Epidermal melanocyte (primary cell): ENCODE measurements at regions not wholly inside any gene's neighbourhood (a gene's known extent, or its start where the extent isn't known, plus 50 kb on each side); places are given as distances from the start of the nearest gene placed in this dataset.
"Not testable (repeated sequence)": the region's sequence is repeated elsewhere in the genome, so short reads cannot be mapped to it uniquely, and the experiment has no call there.

ENCODE experiments used
- DNase-seq: peaks from one replicate; pipeline ENCODE4 v3.0.0; 2011; ENCODE audit warnings: low spot score; ENCODE audit not compliant: insufficient read length

DNA sequence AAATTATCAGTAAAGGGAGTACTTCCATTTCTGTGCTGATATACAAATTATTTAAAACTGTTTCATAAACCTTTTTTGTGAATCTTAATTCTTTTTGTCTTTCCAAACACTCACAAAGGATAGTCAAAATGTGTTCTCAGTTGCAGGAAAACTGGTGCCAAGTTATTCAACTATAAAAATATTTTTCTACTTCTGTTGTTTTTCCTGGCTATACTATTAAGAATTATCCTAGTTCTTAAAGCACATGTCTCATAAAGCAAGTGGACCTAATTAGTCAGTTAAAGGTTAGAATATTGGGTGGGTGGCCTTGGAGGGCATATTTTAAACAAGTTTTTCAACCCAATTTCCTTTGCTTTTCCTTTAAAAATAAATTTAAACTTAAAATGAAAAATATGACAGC lies 1460.3 kb upstream of the SLC10A2 start:
- DNase-seq = no peak

DNA sequence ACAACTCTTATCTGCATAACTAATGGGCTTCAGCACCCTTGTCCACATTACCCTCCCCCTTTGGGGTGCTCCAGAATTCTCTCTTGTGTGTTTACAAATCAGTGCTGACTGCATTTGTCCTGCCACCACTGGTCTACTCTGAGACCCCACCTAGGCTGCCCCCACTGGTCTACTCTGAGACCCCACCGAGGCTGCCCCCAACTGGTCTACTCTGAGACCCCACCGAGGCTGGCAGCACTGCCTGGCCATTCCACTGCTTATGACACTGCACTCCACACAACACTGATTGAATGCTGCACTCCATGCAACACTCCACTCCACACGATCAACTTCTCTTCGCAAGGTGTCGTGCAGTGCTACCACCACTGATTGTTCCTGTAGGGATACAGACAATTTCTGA lies 1459.2 kb upstream of the SLC10A2 start:
- no peak for DNase-seq

DNA sequence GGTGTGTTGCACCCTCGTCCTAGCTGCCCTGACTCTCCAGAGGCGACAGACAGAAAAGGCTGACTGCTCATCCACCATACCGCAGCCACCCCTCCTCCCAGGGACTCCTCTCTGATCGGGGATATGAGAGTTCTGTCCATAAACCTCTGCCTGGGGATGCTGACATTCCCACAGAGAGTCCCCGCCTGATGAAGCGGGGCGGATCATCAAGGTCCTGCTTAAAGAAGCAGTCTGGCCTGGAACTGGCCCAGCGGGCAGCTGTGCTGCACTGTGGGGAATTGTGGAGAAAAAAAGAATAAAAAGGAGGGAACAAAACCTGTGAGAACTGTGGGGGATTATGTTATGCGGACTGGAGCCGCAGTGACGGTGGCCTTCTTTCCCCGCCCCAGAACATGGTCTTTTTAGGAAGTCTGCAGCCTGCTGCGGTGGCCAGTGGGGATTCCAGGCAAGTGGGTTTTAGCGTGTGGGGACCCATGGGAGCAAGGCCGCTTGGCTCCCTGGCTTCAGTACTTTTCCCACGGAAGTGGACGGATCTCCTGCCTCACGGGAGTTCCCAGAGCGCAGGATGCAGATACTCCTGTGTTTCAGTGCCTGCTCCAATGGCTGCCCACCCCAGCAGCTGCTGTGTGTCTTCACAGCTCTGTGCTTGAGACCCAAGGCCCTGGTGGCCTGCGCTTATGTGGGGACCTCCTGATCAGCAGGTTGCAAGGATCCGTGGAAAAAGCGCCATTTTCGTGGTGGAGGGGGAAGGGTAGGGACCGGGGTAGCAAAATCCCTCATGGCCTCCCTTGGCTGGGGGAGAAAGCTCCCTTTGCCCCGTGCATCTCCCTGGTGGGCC lies 1456.2 kb upstream of the SLC10A2 start:
- DNase-seq = no peak

DNA sequence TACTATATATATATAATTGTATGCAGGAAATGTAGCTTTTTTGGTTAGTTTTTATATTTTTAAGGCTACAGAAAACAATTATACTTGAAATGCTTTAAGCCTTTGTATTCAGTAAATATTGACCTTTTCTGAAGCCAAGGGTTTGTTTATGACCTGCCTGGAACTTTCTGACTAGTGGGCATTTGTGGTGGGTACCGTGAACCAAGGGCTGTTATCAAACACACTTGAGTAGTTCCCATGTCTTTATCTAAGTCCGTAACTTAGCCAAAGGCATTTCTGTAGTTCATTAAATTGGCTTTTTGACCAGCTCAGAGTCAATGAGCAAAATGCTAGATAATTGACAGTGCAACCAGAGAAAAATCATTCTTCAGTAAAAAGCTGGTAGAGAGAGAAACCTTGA lies 1444.2 kb upstream of the SLC10A2 start:
- no peak for DNase-seq

DNA sequence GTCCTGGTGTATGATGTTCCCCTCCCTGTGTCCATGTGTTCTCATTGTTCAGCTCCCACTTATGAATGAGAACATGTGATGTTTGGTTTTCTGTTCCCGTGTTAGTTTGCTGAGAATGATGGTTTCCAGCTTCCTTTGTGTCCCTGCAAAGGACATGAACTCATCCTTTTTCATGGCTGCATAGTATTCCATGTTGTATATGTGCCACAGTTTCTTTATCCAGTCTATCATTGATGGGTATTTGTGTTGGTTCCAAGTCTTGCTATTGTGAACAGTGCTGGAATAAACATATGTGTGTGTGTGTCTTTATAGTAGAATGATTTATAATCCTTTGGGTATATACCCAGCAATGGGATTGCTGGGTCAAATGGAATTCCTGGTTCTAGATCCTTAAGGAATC lies 1427.3 kb upstream of the SLC10A2 start:
- not testable (repeated sequence) for DNase-seq

DNA sequence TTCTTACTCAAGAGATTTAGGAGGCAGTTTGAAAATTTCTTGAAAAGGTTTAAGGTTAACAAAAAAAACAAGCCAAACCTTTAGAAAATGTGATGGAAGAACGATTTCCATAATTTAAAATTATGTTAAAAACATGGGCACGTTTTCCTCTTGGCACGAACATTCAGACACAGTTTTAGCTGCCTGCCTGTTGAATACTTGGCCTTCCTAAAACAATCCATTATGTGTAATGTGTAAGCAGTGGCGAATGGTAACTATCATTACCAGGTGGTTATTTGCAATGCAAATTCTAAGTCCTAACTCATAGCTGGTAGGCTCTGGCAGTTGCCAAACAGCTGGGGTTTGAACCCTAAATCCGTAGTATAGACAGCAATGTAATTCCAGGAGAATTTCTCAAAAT lies 1425.7 kb upstream of the SLC10A2 start:
- no peak for DNase-seq

DNA sequence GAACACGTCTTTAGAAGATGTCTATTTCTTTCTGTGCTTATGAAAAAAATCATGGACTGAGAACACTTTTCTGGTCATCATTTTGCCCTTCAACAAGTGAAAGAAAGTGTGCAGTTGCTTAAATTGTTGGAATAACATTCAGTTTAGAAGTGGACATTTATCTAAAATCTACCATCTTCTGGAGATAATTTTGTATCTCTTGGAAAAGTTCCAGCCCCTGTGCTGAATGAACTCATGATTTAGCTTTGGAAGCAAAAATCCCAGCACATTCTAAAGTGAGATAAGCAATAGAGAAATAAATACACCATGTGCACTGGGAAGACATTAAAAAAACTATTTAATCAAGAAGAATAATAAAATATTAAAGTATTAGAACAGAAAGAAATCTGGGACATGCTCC lies 1420.8 kb upstream of the SLC10A2 start:
- no peak for DNase-seq

DNA sequence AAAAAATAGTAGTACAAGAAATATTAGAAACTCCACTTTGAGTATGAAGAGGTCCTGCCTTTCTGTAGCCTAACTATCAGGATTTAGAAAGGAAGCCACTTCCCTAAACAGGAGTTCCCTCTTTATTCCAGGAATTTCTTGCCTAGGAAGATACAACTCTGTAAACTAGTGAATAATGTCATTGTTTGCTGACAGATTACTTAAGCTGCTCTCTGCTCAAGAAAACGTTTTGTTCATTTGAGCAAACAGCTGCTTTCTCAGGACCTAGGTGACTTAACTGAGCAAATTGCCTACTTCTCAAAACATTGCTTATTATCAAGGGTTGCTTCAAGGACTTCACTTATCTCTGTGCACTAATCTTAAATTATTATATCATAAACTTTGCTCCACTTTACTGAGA lies 1419.4 kb upstream of the SLC10A2 start:
- no peak for DNase-seq

DNA sequence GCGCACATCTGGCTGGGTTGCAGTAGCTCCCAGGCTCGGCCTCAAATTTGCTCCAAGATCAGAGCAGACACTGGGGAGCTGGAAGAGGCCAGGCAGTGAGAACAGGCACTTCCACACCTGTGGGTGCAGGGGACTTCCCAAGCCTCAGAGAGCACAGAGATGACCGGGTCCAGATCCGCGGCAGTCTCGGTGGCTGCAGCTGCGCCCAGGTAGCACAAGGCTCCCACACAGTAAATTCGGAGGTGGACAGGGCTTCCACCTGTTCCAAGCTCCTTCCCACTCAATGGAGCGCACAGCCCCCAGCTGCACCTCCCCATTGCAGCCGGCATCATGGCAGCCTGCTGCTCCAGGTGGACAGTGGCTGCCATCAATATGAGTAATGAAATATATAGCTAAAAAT lies 1417.4 kb upstream of the SLC10A2 start:
- DNase-seq = no peak

DNA sequence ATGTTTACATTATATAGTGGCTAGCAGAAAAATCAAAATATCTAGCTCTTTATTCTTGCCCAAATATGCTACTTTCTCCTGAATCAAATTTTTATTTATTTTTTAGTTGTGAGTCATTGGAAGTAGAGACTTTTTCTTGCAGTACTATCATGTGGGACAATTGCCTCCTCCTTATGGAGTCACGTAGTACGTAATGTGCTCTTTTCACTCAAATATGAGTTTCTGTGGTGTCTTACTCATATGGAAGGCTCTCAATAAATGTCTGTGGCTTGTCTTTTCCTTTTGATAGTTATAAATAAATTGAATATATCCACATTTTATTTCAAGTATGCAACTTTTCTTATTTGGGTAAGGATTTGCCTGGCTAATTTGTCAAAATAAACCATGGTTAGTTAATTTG lies 1411.0 kb upstream of the SLC10A2 start:
- no peak for DNase-seq

DNA sequence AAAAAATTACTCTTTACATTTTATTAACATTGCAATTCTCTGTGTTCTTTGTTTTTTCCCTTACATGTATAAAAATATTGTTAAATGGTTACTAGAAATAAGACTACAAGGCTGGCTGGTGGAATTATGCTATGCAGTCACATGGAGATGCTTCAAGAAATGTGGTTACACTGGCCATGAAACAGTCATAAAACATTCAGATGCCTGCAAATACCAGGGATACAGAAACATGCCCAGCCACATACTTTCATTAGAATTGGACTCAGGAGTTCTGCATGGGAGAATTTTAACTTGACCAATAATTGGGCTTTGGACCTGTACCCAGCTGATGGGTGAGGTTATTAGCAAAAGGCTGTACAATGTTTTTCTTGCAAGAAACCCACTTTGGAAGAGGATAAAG lies 1407.7 kb upstream of the SLC10A2 start:
- peak; percentile 17 for DNase-seq

DNA sequence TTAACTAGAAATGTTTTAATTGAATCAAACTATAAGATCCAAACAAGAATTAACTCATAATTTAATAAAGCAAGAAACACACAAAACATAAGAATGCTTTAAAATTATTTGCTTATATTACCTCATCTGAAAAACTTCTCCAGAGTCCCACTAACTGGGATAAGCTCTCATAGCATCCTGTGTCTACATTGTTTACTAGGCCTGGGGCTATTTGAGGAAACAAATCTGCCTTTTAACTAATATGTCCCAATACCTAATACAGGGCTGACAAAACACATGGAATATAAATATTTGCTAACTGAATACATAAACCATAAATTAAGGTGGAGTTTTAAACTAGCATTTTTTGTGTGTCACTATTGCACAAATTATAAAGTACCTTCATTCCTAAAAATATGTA lies 1399.8 kb upstream of the SLC10A2 start:
- no peak for DNase-seq

DNA sequence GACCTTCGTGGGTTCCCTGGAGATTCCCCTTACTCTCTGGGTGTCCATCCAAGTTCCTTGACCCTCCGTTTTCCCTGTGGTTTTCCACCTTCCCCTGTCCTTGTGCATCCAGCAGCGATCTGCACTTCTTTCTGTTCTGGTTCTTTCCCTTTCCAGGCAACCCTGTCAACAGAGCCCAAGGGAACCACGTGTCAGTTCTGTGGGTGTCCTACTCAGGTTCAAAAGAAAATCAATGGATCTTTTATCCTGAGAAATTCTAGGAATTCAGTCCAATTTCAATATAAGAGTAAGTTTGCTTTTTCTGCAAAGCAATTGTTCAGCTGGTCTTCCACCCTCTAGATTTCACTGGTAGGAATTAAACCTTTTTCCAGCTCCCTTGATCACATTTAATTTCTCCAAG lies 1394.8 kb upstream of the SLC10A2 start:
- DNase-seq = no peak

DNA sequence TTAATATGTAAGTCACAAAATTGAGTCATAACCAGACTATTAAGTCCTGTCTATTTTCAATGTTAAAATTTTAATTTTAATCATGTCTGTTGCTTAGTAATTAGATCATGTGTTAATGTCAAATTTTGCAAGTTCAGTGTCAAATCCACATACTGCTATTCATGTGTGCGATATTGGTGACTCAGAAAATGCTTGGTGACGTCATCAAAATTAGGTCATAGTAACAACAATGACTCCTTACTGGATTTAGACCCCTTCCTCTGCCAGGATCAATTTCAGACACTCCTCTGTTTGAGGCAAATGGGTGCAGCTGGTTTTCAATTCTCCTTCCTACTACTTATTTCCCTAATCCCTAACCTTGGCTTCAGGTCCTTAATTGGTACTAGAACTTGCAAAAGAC lies 1394.3 kb upstream of the SLC10A2 start:
- no peak for DNase-seq

DNA sequence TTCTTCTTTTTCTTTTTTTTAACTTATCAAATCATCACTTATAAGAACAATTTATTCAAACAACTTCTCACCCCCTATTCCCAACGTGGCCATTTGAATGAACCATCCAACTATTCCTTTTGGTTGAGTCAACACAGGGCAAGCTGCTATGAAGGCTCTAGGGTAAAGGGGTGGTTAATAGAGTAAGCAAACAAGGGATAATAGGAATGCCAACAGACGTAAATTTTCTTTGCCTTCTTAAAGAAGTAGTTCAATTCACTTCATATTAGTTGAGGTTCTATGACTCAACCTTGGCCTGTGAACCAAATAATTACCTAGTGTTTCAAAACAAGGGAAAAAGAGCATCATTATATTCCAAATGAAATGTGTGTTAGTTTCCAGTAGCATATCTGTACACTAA lies 1383.8 kb upstream of the SLC10A2 start:
- no peak for DNase-seq

DNA sequence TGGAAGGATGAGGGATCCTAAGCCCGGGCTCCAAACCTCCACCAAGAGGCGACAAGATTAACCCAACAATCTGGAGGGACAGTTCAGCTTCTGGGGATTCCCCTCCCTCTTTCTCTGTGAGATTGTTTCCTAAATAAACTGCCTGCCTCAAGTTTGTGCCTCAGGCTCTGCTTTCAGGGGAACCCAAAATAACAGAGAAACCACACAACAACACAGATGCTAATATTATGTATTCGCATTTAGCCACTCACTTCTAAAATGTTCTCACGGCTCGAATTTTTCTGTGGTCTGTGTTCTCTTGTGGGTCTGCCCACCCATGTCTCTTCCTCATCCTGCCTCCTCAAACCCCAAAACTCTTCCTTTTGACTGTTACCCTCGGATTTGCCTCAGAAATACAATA lies 1381.1 kb upstream of the SLC10A2 start:
- DNase-seq = no peak

DNA sequence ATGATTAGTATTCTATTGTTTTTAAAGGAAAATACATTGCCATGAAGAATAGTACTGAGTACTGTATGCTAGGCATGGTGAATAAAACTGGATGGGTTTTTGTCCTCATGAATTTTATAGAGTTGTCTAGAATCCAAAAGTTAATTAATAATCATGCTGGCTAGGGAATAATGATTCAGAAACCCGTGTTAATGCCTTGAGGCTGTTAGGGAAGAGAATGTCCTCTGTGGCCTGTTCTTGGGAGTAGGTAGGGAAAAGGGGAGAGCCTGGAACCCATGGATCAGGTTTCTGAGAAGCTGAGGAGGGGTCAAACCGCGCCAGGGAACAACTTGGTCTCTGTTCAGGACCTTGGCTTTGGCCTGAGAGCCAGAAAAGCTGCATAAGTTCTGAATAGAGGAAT lies 1376.3 kb upstream of the SLC10A2 start:
- DNase-seq = no peak

DNA sequence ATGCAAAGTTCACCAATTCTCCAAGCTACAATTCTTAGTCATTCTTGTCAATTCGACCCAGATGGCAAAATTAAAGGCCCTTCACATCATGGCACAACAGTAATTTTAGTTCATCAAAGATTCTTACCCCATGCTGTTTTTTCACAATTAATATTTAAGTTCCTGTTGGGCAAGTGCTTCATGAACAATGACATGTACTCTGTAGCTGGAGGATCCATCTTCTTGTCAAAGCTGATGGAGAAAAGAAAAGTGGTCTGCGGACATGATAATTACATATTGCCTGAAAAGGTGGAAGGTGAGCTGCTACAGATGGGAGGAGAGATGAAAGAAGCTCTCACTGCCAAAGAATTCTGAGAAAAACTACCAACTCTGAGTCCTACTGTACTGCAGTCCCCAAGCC lies 1370.3 kb upstream of the SLC10A2 start:
- DNase-seq = no peak

DNA sequence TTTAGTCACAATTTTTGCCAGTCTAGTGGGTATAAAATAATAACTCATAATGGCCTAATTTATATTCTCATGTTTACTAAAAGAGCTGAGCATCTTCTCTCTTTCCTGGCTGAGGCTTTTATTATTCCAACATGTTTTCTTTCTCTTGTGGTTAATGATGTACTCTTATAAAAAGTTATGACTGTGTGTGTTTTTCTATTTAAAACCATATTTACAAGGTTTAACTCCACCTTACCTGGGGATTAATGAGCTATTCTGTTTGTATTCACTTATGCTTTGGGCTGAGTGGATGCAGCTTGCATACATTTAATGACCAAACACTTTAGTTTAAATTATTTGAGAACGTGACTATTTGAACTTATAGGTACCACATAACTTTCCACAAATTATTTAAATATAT lies 1365.7 kb upstream of the SLC10A2 start:
- no peak for DNase-seq

DNA sequence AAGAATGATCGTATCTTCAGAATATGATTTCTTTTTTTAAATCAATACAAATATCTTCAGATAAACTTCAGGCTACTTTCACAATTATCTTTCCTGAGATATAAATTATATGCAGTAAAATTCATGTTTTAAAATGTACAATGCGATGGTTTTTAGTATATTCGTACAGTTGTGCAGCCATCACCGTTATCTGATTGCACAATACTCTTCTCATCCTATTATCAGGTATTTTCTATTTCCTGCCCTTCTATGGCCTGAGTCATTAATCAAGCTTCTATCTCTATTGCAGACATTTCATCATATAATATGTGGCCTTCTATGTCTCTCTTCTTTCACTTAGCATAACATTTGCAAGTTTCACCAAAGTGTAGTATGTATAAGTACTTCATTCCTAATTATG lies 1360.2 kb upstream of the SLC10A2 start:
- no peak for DNase-seq

DNA sequence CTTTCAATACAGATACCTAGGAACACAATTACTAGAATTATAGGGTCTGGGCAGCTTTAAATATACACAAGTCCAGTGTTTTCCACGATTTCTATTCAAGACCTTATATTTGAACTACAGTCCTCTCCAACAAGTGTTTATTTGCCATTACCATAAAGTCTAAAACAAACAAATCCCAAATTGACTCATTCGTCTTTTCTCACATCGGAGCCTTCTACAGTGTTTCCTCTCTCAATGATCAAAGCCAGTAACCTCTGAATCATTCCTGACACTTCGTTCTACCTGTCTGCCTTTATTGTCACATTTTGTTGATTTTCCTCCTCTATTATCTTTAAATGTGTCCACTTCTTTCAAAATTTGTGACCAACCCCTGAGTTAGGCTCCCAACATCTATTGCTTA lies 1356.5 kb upstream of the SLC10A2 start:
- no peak for DNase-seq

DNA sequence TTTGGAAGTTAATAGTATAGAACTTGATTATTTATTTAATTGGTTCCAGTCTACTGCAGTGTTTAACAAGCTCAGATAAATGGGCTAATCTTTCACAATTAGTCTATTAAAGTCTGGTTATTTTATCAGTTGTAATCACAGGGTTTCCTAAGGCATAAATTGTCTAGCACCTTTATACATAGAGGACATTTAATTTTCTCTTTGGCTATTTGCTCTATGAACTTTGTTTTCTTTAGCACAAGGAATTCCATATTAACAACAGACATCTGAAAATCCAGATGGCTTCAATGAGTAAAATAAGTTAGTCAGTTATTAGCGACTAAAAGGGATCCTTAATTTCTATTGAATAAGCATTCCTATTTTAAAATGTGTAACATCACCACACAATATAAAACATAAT lies 1350.8 kb upstream of the SLC10A2 start:
- DNase-seq = no peak

DNA sequence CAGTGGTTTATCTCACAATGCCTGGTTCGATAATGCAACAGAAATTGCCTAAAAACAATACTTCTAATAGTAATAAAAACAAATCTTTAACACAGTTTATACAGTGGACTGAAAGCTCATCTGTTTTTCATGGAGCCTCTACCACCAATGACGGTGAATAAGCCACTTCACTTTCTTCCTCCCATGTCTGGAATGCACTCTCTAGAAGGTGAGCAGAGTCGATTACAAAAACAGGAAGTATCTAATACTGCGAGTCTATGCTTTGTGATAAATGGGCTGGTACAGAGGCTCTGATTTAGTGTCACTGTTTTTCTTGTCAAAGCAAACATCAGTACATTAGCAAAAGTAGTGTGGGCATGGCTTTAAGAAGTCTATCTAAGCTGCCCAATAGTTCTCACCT lies 1348.6 kb upstream of the SLC10A2 start:
- DNase-seq = no peak

DNA sequence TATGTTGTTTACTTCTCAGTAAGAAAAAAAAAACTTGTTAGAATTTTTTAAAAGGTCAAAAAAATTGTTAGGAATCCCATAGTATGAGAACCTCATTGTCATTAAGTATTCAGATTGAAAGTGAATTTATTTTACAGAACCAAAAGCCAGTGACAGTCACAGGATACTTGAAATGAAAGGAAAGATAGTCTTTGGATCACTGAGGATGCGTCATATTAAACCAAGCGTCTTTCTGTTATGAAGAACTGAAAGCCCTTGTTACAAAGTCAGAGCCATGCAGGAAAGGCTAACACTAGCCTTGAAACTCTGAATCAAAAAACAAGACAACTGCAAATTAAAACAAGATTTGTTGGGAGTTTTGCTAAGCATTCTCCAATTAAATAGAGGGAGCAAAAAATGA lies 1348.0 kb upstream of the SLC10A2 start:
- no peak for DNase-seq
